ENCODE measurements at regions not wholly inside any gene's neighbourhood (a gene's known extent, or its start where the extent isn't known, plus 50 kb on each side); places are given as distances from the start of the nearest gene placed in this dataset.

DNA sequence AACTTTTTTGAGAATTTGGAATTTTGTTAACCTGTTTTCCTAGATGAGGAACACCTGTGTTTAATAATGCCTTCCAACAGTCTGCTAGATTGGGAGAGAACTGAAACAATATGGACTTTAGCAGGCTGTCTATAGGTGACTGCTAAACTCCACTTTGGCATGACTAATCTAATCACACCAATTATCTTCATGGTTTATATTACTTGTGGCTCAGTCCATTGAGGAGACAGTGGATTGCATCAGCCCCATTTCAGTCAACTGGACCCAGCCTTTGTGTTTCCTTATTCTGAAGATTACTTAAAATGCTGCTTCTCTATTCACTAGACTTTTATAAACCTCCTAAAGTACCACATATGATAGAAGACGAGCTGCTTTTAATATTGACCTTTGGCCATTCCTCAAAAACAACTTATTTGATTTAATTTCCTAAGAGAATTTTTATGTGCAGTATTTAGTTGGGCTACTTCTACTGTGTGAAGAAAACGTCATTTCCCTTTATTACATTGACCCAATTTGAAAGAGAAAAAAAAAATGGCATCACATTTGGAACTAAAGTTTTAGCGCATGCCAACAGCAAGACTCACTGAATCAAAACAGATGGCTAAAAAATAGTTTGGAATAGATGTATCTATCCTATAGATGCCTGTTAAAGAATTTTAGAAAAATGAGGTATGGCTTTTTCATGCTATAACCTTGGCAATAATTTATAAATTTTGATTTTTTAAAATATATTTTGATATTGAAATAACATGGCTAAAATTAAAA lies 295.8 kb downstream of the NDFIP2 start:
- TF ChIP-seq CTCF (IDR thresholded peaks at IDR 0.05; ENCODE audit: low read depth, low read length, missing input control) (no peak), SP1 (IDR thresholded peaks at IDR 0.05) (no peak), YY1 (IDR thresholded peaks at IDR 0.05) (no peak), RAD21 (IDR thresholded peaks at IDR 0.05) (no peak), TAF1 (conservative IDR thresholded peaks at IDR 0.05) (no peak), JUND (IDR thresholded peaks at IDR 0.05) (no peak), GABPA (IDR thresholded peaks at IDR 0.05 in 1 of 2, conservative IDR thresholded peaks at IDR 0.05 in 1 of 2) (no peak), EGR1 (IDR thresholded peaks at IDR 0.05; ENCODE audit: low read depth in 2 of 2) (no peak)
- TF ChIP-seq, protein P1, sequence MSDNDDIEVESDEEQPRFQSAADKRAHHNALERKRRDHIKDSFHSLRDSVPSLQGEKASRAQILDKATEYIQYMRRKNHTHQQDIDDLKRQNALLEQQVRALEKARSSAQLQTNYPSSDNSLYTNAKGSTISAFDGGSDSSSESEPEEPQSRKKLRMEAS (IDR thresholded peaks at IDR 0.05), result no peak

Data from liver (tissue), 3 donors.